Mucosa of descending colon (tissue), 3 donors: ENCODE measurements at regions not wholly inside any gene's neighbourhood (a gene's known extent, or its start where the extent isn't known, plus 50 kb on each side); places are given as distances from the start of the nearest gene placed in this dataset.

Source experiments
- ATAC-seq: fragments of 200-7000 bp; cut with Tn5 transposase; one replicate; pipeline ENCODE4 v1.9.1; 2020; ENCODE audit warnings: mild to moderate bottlenecking, moderate library complexity
- DNase-seq, 3 donors: peaks; one replicate each; pipeline ENCODE4 v3.0.0-alpha.2; 2020
- H3K36me3 ChIP-seq: fragments of 200-600 bp; one replicate; pipeline ENCODE4 v1.8.0; 2021; ENCODE audit warnings: low read depth, mild to moderate bottlenecking
- H3K4me1 ChIP-seq: fragments of 200-600 bp; one replicate; pipeline ENCODE4 v1.8.0; 2021; ENCODE audit warnings: low read depth, mild to moderate bottlenecking
- H3K4me3 ChIP-seq: fragments of 200-600 bp; one replicate; pipeline ENCODE4 v1.8.0; 2021; ENCODE audit warnings: mild to moderate bottlenecking
- H3K9me3 ChIP-seq: fragments of 200-600 bp; one replicate; pipeline ENCODE4 v1.8.0; 2021; ENCODE audit warnings: mild to moderate bottlenecking
- CTCF ChIP-seq: fragments of 200-600 bp; IDR thresholded peaks from one replicate; pipeline ENCODE4 v1.8.0; 2022; ENCODE audit warnings: antibody characterized with exemption, mild to moderate bottlenecking
- intact Hi-C, 2 donors: fragments of 100-400 bp; cut with DNase I in 1 of 2; cut with micrococcal nuclease in 1 of 2; formaldehyde crosslinking; loops; one replicate each; pipeline versions ENCODE4 v1.11.0 to v1.11.1; 2022; cut with DNase I, micrococcal nuclease
- donor health status: DM: no; HTN: no; CAD: no; lungs with moderate emphysema.
- donor health status: DM: no; HTN: no; CAD: no.
- donor health status: DM: no; HTN: yes; CAD: no.

DNA sequence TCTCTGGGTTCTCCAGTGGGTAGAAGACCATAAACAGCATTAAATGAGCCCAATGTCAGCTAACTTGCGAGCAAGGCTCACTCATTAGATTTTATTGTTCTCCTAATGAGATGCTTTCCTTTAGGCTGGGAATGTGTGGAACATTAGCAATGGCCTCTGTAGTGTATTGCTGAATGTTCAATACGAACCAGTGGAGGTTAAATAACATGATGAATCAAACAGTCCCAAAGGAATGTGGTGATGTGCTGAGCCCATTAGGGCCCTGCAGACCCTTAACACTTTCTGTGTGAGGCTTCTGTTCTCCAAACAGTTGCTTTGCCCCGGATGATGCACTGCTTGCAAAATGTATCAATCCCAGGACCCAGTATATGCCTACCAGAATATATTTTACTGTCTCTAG is 225.5 kb downstream of the ATG4C start:
- Histone ChIP-seq H3K4me1 (no peaks in the 10 kb centered on the region), H3K4me3 (no peak overlapping the region), H3K9me3 (no peaks in the 10 kb centered on the region), H3K36me3 (no peaks in the 10 kb centered on the region)
- no peak for TF ChIP-seq CTCF
- intact Hi-C loops, result no loop called here
- DNase-seq (no peak), ATAC-seq (no peak)

DNA sequence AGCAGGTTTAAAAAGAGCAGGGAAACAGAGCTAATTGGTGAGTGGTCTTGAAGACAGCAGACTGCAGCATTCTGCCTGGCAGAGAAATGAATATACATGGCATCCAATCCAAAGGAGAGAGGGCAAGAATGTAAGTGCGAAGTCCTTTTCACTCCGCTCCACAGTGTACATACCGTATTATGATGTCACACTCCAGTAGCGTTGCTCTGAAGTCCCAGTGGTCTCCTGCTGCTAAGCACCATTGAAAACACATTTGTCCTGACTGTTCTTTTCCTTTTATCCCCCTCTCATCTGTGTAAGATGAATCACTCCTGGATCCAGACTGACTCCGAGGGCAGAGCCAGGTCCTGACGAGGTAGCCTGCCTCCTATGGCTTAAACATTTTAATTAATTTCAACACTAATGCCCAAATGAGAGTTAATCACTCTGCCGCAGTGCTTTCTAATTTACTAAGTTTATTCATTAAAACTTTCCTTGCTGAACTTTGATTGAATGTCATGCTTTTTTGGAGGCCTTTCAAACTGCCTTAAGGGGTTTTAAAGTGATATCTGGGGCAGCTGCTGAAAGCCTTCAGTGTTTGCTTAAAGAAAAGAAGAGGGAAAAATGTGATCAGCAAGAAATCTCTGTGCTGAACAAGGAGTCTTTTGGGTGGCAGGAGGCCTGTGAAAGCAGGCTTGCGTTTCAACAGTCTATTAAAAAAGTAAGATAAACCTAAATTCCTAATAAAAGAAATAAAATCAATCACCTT is 227.2 kb downstream of the ATG4C start:
- no peak for DNase-seq
- ATAC-seq, result no peak
- TF ChIP-seq CTCF, result no peak
- Histone ChIP-seq H3K36me3 (no peaks in the 10 kb centered on the region), H3K4me1 (no peaks in the 10 kb centered on the region), H3K9me3 (no peaks in the 10 kb centered on the region), H3K4me3 (no peak overlapping the region)
- intact Hi-C loops, result no loop called here

GRCh38 chr1:63012339-63012738 is 228.4 kb downstream of the ATG4C start:
- Histone ChIP-seq H3K4me1 (no peaks in the 10 kb centered on the region), H3K4me3 (no peak overlapping the region), H3K36me3 (no peaks in the 10 kb centered on the region), H3K9me3 (no peaks in the 10 kb centered on the region)
- DNase-seq (no peak), ATAC-seq (no peak)
- no peak for TF ChIP-seq CTCF
- intact Hi-C loops, result no loop called here

DNA sequence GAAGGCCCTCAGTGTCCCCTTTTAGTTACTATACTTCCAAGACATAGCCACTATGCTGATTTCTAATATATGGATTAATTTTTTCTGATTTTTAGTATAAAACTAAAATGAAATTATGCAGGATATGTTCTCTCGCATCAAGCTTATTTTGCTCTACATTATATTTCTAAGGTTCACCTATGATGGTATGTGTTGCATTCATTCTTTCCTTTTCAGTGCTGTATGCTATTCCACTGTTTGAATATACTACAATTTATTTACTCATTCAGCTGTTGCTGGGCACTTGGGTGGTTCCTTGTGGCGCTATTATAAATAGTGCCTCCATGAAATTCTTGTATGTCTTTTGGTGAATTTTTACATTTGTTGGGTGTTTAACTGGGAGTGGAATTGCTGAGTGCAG is 230.3 kb downstream of the ATG4C start:
- Histone ChIP-seq H3K9me3 (no peaks in the 10 kb centered on the region), H3K4me3 (no peak overlapping the region), H3K36me3 (no peaks in the 10 kb centered on the region), H3K4me1 (no peaks in the 10 kb centered on the region)
- DNase-seq (no peak), ATAC-seq (no peak)
- no peak for TF ChIP-seq CTCF
- intact Hi-C loops, result no loop called here

- no peak for ATAC-seq
- intact Hi-C loops, result no loop called here
- no peak for DNase-seq
- TF ChIP-seq CTCF, result no peak
- no peaks in the 10 kb centered on the region for H3K4me1 ChIP-seq
- H3K4me3 ChIP-seq, result no peak overlapping the region
- H3K9me3 ChIP-seq, result no peaks in the 10 kb centered on the region
- no peaks in the 10 kb centered on the region for H3K36me3 ChIP-seq
Observed at GRCh38 chr1:63022319-63022718, 238.4 kb downstream of the ATG4C start.

- Histone ChIP-seq H3K4me3 (no peak overlapping the region), H3K36me3 (no peaks in the 10 kb centered on the region), H3K9me3 (no peaks in the 10 kb centered on the region), H3K4me1 (no peaks in the 10 kb centered on the region)
- peak; percentile 57 for ATAC-seq
- no peak for TF ChIP-seq CTCF
- intact Hi-C loops, result no loop called here
- peak in 1 of 3 donors; percentile 4 for DNase-seq
Observed at GRCh38 chr1:63023171-63023570, 239.2 kb downstream of the ATG4C start.
